T-helper 2 cell treated with Interferon-gamma antibody and Interleukin-4, amounts not matched to agents 5 μg/mL and 100 μg/mL, for 36 hours (primary cell): ENCODE measurements at regions not wholly inside any gene's neighbourhood (a gene's known extent, or its start where the extent isn't known, plus 50 kb on each side); places are given as distances from the start of the nearest gene placed in this dataset.

Experiments
- DNase-seq: peaks from one replicate; pipeline ENCODE4 v3.0.0; 2021; ENCODE audit warnings: low spot score
- H3K27ac Mint-ChIP-seq: one replicate; pipeline ENCODE4 v1.8.0; 2021; ENCODE audit warnings: mild to moderate bottlenecking, mixed read lengths
- H3K27me3 Mint-ChIP-seq: one replicate; pipeline ENCODE4 v1.8.0; 2021; ENCODE audit warnings: low read depth, mixed read lengths
- H3K36me3 Mint-ChIP-seq: one replicate; pipeline ENCODE4 v1.8.0; 2021; ENCODE audit warnings: low read depth, mixed read lengths
- H3K4me1 Mint-ChIP-seq: one replicate; pipeline ENCODE4 v1.8.0; 2021; ENCODE audit warnings: low read depth, mixed read lengths
- H3K4me3 Mint-ChIP-seq: one replicate; pipeline ENCODE4 v1.8.0; 2022; ENCODE audit warnings: mild to moderate bottlenecking, moderate library complexity, mixed read lengths
- H3K9me3 Mint-ChIP-seq: one replicate; pipeline ENCODE4 v1.8.0; 2021; ENCODE audit warnings: mixed read lengths

GRCh38 chr2:236738030-236738429 is 168.4 kb downstream of the ACKR3 start:
- Mint-ChIP-seq H3K9me3 (no peaks in the 10 kb centered on the region), H3K4me1 (no peaks in the 10 kb centered on the region), H3K36me3 (no peaks in the 10 kb centered on the region), H3K4me3 (no peak overlapping the region), H3K27me3 (no peaks in the 10 kb centered on the region), H3K27ac (no peak overlapping the region)
- DNase-seq, result no peak

- Mint-ChIP-seq H3K4me3 (no peak overlapping the region), H3K27ac (no peak overlapping the region), H3K27me3 (no peaks in the 10 kb centered on the region), H3K9me3 (no peaks in the 10 kb centered on the region), H3K4me1 (no peaks in the 10 kb centered on the region), H3K36me3 (no peaks in the 10 kb centered on the region)
- DNase-seq, result no peak
Observed at GRCh38 chr2:236738896-236739295, 169.3 kb downstream of the ACKR3 start.

- Mint-ChIP-seq H3K27me3 (no peaks in the 10 kb centered on the region), H3K27ac (no peak overlapping the region), H3K4me3 (no peak overlapping the region), H3K4me1 (no peaks in the 10 kb centered on the region), H3K9me3 (no peaks in the 10 kb centered on the region), H3K36me3 (no peaks in the 10 kb centered on the region)
- no peak for DNase-seq
Observed at GRCh38 chr2:236739663-236740062, 170.0 kb downstream of the ACKR3 start.

GRCh38 chr2:236740506-236740905 is 170.9 kb downstream of the ACKR3 start:
- DNase-seq, result no peak
- Mint-ChIP-seq H3K27me3 (no peaks in the 10 kb centered on the region), H3K4me1 (no peaks in the 10 kb centered on the region), H3K9me3 (no peaks in the 10 kb centered on the region), H3K27ac (no peak overlapping the region), H3K4me3 (no peak overlapping the region), H3K36me3 (no peaks in the 10 kb centered on the region)

GRCh38 chr2:236743039-236743920 is 173.7 kb downstream of the ACKR3 start:
- Mint-ChIP-seq H3K27me3 (peaks cover 3% of the 10 kb centered on the region), H3K27ac (no peak overlapping the region), H3K36me3 (no peaks in the 10 kb centered on the region), H3K9me3 (no peaks in the 10 kb centered on the region), H3K4me1 (no peaks in the 10 kb centered on the region), H3K4me3 (no peak overlapping the region)
- DNase-seq, result no peak

- Mint-ChIP-seq H3K4me1 (no peaks in the 10 kb centered on the region), H3K9me3 (no peaks in the 10 kb centered on the region), H3K36me3 (no peaks in the 10 kb centered on the region)
Observed at GRCh38 chr2:236743921-236744280, 174.3 kb downstream of the ACKR3 start.

GRCh38 chr2:236744281-236744705 is 174.7 kb downstream of the ACKR3 start:
- Mint-ChIP-seq H3K27ac (no peak overlapping the region), H3K27me3 (peaks cover 3% of the 10 kb centered on the region), H3K9me3 (no peaks in the 10 kb centered on the region), H3K4me3 (no peak overlapping the region), H3K4me1 (no peaks in the 10 kb centered on the region), H3K36me3 (no peaks in the 10 kb centered on the region)
- DNase-seq, result no peak

More at GRCh38 chr2:236743921-236744280, 174.3 kb downstream of the ACKR3 start:
- peaks cover 3% of the 10 kb centered on the region for H3K27me3 Mint-ChIP-seq
- H3K4me3 Mint-ChIP-seq, result no peak overlapping the region
- DNase-seq, result no peak
- no peak overlapping the region for H3K27ac Mint-ChIP-seq

- Mint-ChIP-seq H3K36me3 (no peaks in the 10 kb centered on the region), H3K4me1 (no peaks in the 10 kb centered on the region), H3K27me3 (peaks cover 3% of the 10 kb centered on the region), H3K4me3 (no peak overlapping the region), H3K9me3 (no peaks in the 10 kb centered on the region), H3K27ac (no peak overlapping the region)
- DNase-seq, result no peak
Observed at GRCh38 chr2:236744716-236745115, 175.1 kb downstream of the ACKR3 start.

- H3K27ac Mint-ChIP-seq, result no peak overlapping the region
- H3K36me3 Mint-ChIP-seq, result no peaks in the 10 kb centered on the region
- H3K4me1 Mint-ChIP-seq, result no peaks in the 10 kb centered on the region
- peaks cover 3% of the 10 kb centered on the region for H3K27me3 Mint-ChIP-seq
- no peak for DNase-seq
- no peak overlapping the region for H3K4me3 Mint-ChIP-seq
- no peaks in the 10 kb centered on the region for H3K9me3 Mint-ChIP-seq
Observed at GRCh38 chr2:236745420-236746210, 176.0 kb downstream of the ACKR3 start.

- Mint-ChIP-seq H3K4me1 (no peaks in the 10 kb centered on the region), H3K27ac (no peak overlapping the region)
- no peak for DNase-seq
Observed at GRCh38 chr2:236746833-236747232, 177.2 kb downstream of the ACKR3 start.

GRCh38 chr2:236747426-236747825 is 177.8 kb downstream of the ACKR3 start:
- no peak for DNase-seq
- H3K27me3 Mint-ChIP-seq, result peaks cover 3% of the 10 kb centered on the region
- no peak overlapping the region for H3K4me3 Mint-ChIP-seq
- no peak overlapping the region for H3K27ac Mint-ChIP-seq
- no peaks in the 10 kb centered on the region for H3K9me3 Mint-ChIP-seq
- H3K36me3 Mint-ChIP-seq, result no peaks in the 10 kb centered on the region
- H3K4me1 Mint-ChIP-seq, result no peaks in the 10 kb centered on the region

More at GRCh38 chr2:236746833-236747232, 177.2 kb downstream of the ACKR3 start:
- no peaks in the 10 kb centered on the region for H3K9me3 Mint-ChIP-seq
- no peaks in the 10 kb centered on the region for H3K36me3 Mint-ChIP-seq
- peaks cover 3% of the 10 kb centered on the region for H3K27me3 Mint-ChIP-seq
- H3K4me3 Mint-ChIP-seq, result no peak overlapping the region

GRCh38 chr2:236747925-236748324 is 178.3 kb downstream of the ACKR3 start:
- H3K36me3 Mint-ChIP-seq, result no peaks in the 10 kb centered on the region
- H3K9me3 Mint-ChIP-seq, result no peaks in the 10 kb centered on the region
- no peak overlapping the region for H3K4me3 Mint-ChIP-seq
- H3K27ac Mint-ChIP-seq, result no peak overlapping the region
- DNase-seq, result no peak
- H3K4me1 Mint-ChIP-seq, result no peaks in the 10 kb centered on the region
- H3K27me3 Mint-ChIP-seq, result peaks cover 3% of the 10 kb centered on the region

- Mint-ChIP-seq H3K4me1 (no peaks in the 10 kb centered on the region), H3K4me3 (no peak overlapping the region), H3K36me3 (no peaks in the 10 kb centered on the region), H3K27ac (no peak overlapping the region), H3K27me3 (peaks cover 3% of the 10 kb centered on the region), H3K9me3 (no peaks in the 10 kb centered on the region)
- no peak for DNase-seq
Observed at GRCh38 chr2:236748385-236748784, 178.8 kb downstream of the ACKR3 start.

- H3K36me3 Mint-ChIP-seq, result no peaks in the 10 kb centered on the region
- DNase-seq, result no peak
- H3K27me3 Mint-ChIP-seq, result peaks cover 3% of the 10 kb centered on the region
- H3K4me3 Mint-ChIP-seq, result no peak overlapping the region
- H3K27ac Mint-ChIP-seq, result no peak overlapping the region
- no peaks in the 10 kb centered on the region for H3K4me1 Mint-ChIP-seq
- no peaks in the 10 kb centered on the region for H3K9me3 Mint-ChIP-seq
Observed at GRCh38 chr2:236748801-236749200, 179.2 kb downstream of the ACKR3 start.
